Tibial nerve (tissue), 4 donors: ENCODE measurements at regions not wholly inside any gene's neighbourhood (a gene's known extent, or its start where the extent isn't known, plus 50 kb on each side); places are given as distances from the start of the nearest gene placed in this dataset.

ENCODE experiments used
- EP300 ChIP-seq, 2 donors: sonication (generic); formaldehyde crosslinking; IDR thresholded peaks; one replicate each; pipeline ENCODE4 v1.6.1; 2017; ENCODE audit warnings: antibody characterized with exemption in 2 of 2, mild to moderate bottlenecking in 1 of 2
- POLR2A ChIP-seq, 2 donors: fragments of 450-650 bp; IDR thresholded peaks; one replicate each; pipeline ENCODE4 v1.6.1; 2017; ENCODE audit warnings: antibody characterized with exemption in 2 of 2, mild to moderate bottlenecking in 2 of 2, moderate library complexity in 2 of 2
- TF ChIP-seq, protein P1 (sequence below), 5 experiments: fragments of 200-600 bp in 3 of 5; fragments of 450-650 bp in 2 of 5; sonication (generic) in 3 of 5; IDR thresholded peaks; one replicate each; pipeline ENCODE4 v1.5.1; 2016 to 2019; ENCODE audit warnings: antibody characterized with exemption in 5 of 5, mild to moderate bottlenecking in 3 of 5, moderate library complexity in 2 of 5

GRCh38 chr2:207221731-207222130 lies 56.0 kb upstream of the KLF7 start:
- TF ChIP-seq, protein P1, sequence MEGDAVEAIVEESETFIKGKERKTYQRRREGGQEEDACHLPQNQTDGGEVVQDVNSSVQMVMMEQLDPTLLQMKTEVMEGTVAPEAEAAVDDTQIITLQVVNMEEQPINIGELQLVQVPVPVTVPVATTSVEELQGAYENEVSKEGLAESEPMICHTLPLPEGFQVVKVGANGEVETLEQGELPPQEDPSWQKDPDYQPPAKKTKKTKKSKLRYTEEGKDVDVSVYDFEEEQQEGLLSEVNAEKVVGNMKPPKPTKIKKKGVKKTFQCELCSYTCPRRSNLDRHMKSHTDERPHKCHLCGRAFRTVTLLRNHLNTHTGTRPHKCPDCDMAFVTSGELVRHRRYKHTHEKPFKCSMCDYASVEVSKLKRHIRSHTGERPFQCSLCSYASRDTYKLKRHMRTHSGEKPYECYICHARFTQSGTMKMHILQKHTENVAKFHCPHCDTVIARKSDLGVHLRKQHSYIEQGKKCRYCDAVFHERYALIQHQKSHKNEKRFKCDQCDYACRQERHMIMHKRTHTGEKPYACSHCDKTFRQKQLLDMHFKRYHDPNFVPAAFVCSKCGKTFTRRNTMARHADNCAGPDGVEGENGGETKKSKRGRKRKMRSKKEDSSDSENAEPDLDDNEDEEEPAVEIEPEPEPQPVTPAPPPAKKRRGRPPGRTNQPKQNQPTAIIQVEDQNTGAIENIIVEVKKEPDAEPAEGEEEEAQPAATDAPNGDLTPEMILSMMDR (IDR thresholded peaks at IDR 0.05), result no peak
- TF ChIP-seq POLR2A (IDR thresholded peaks at IDR 0.05), result no peak
- no peak for TF ChIP-seq EP300 (IDR thresholded peaks at IDR 0.05)
